ENCODE measurements at regions not wholly inside any gene's neighbourhood (a gene's known extent, or its start where the extent isn't known, plus 50 kb on each side); places are given as distances from the start of the nearest gene placed in this dataset.
"Not testable (repeated sequence)": the region's sequence is repeated elsewhere in the genome, so short reads cannot be mapped to it uniquely, and the experiment has no call there.

DNA sequence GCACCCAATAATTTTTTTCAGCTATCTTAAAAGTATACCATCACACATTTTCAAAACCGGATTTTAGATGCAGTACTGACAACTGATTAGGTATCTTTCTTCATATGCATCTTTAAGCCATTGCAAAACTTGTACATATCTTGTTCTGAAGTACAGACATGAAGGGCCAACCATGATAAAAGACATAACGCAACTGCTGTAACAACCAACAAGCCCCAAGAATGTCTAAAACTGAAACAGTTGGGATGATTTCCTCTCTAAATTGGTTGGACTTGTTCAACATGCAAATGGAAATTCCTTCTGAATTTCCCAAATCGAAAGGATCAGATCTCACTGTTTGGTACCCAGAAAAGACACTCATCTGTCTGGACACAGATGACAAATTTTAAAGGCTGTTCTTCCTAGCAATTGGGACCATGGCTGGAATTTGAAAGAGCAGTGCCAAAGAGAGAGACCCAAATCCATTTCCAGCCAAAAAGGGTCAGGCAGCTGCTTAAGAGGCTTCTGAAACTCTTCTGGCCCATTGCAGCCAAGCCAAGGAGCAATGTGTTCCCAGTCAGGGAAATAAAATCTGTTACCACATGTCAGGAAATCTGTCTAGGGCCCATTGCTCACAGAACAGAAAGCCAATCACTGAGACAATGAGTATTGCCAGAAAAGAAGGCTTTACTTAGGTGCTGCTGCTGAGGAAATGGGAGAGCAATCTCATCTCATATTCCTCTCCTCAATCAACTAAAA is 1122.4 kb upstream of the USP15 start:
- DNase-seq = no peak

DNA sequence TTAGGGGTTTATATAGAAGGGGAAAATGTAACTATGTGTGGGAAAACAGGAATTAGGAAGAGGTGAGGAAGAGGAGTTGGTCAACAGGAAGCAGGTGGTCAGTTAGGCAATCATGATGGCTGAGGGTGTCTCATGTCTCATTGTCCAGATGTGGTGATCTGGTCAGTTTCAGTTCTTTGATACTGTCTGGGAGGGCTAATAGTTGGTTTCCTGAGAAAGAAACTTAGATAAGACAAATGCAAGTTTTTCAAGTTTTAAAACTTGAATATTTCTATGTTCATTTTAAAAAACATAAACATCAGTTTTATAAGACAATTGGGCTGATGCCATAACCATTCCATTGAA is 1121.8 kb upstream of the USP15 start:
- DNase-seq = no peak

DNA sequence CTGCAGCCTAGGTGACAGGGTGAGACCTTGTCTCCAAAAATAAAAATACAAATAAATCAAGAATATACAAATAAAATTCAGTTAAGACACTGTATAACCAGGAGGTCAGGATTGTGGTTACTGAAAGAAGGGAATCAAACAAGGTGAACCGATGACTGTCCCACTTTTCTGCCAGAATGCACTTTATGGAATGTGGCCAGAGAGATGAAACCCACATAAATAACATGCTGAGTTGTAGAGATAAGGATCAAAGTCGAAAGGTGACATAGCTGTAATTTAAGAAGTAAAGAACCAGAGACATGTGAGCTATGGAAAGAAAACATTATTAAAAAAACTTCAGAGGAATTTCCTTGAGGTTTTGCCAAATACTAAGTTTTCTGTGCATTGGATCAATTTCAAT is 1098.2 kb upstream of the USP15 start:
- DNase-seq = no peak

DNA sequence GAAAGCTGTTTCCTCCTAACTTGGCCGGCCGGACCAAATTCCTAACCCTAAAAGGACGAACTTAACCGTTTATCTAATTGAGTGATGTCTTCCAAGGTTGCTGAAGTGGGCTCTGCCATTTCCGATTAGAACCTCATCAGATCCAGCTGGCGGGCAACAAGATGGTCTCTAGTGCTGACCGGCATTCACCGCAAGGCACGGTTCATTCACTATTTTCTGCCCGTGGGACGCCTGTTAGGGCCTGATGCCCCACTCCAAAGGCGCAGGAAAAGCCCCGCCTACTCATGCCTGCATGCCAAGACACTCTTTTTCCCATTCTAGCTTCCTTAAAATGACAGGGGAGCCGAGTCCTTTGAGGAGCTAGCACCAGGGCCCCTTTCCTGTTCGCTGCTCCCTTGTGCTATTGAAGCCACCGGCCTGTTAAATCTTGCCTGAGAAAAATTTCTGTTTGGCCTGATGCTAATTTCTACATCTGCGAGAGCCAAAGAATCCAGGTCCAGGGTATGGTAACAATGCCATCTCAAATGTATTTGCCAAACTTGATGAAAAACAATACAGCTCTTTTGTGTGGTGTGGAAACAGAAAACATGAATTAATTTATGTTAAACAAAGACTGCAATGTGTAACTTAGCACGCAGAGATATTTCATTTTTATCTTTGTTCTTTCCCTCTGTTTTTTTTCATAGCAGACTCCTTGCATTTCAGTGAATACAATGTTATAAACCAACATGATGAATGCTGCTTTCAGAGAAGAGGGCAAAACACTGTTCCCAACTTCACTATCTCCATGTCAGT is 1071.2 kb upstream of the USP15 start:
- no peak for DNase-seq

DNA sequence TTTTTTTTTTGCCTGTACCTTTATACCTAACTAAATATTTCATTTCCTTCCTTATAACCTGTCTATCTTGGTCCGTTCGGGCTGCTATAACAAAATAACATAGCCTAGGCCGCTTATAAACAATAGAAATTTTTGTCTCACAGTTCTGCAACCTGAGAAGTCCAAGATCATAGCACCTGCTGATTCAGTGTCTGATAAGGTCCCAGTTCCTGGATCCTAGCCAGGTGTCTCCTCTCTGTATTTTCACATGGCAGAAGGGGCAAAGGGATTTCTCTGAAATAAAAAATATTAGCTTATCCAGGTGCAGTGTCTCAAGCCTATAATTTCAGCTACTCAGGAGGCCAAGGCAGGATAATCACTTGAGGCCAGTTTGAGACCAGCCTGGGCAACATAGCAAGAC is 1046.6 kb upstream of the USP15 start:
- no peak for DNase-seq

DNA sequence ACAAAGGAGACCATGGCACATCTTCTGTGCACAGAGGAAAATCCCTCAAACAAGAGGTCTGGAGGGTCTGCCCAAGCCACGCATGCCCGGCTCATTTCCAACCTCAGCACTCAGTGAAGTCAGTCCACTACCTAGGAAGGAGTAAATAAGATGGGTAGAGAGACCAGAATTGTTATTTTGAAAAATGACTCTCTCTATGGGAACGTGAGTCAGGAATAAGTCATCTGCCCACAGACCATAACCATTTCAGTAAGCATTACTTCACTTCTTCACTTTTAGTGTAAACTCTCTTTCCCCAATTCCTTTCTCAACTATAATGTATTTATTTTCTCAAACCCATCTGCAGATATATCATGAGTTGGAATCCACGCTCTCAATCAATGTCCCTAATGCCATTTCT is 1039.9 kb upstream of the USP15 start:
- no peak for DNase-seq

DNA sequence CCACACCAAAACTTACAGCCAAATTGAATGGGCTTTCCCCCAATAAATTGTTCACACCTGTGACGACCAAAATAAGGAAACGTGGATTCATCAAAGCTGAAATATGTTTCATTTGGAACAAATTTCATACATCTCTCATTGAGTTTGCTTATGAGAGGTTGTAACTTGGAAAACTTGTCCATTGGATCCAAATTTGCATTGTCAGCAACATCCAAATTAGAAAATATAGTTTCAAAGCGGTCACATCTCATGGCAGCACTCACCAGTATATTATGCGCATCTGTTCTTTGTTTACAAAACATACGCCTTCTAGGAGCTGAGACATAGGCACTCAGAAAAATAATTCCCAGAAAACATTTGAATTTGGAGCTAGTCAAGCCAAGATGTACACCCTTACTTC is 1028.2 kb upstream of the USP15 start:
- no peak for DNase-seq

DNA sequence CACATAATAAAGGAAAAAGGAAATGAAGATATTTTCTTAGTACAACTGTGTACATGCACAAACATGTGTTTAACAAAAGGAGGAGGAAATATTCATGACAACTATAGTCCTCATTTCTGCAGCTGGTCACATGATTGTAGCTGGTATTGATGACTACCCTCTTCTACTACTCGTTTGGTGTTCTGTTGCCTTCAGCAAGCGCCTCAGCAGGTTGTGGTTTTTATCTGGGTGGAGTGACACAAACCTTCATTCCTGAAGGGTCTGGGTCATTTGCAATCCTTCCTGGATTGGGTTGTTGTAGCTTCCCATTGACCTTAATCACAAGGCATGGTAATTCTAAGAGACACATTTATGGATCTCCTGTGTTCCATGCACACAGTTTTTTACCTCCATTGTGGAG is 1009.9 kb upstream of the USP15 start:
- no peak for DNase-seq

DNA sequence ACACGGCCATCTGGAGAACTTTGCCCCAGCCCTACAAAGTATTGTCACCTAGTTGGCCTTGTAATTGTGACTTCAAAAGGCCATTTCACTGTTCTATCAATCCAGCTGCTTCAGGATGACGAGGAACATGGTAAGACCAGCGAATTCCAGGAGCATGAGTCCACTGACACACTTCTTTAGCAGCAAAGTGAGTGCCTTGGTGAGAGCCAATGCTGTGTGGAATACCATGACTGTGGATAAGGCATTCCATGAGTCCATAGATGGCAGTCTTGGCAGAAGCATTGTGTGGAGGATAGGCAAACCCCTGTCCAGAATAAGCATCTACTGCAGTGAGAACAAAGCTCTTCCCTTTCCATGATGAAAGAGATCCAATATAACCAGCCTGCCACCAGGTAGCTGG is 1009.1 kb upstream of the USP15 start:
- no peak for DNase-seq

DNA sequence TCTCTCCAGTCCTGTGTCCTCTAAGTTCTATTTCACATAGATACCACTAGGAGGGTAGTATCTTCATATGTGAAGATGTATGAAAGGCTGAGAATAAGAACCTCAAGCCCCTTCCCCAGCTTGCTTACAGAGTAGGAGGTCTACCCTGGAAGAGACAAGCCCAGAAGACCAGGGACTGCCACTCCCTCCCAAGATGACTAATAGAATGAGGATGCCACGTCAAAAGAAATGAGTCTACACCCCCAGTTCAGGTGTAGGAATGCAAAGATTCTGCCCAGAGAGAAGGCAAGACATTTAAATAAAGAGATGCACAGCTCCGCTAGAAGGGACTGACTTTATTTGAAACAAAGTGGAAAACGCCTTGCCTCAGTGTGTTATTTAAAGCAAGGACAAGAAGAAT is 1006.0 kb upstream of the USP15 start:
- no peak for DNase-seq

DNA sequence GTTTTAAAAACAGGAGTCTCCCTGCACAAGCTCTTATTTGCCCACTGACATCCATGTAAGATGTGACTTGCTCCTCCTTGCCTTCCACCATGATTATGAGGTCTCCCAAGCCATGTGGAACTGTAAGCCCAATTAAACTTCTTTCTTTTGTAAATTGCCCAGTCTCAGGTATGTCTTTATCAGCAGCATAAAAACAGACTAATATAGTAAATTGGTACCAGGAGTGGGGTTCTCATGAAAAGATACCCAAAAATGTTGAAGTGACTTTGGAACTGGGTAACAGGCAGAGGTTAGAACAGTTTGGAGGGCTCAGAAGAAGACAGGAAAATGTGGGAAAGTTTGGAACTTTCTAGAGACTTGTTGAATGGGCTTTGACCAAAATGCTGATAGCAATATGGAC is 995.9 kb upstream of the USP15 start:
- not testable (repeated sequence) for DNase-seq

DNA sequence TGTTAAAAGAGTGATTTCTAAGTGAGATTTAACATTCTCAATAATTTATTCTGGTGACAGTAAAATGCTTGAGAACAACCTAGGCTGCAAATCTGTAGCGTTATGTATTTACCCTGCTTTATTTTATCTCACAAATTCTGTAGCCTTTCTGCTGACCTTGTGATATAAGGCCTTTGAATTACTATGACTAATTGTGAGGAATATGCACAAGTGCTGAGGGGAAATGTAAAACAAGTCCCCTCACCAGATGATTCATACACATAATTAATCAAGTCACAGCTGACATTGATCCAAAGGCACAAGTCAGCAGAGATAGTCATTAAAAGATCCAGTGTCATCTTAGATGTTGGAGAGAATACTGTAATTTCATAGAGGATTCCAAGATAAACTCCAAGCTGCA is 992.7 kb upstream of the USP15 start:
- no peak for DNase-seq

DNA sequence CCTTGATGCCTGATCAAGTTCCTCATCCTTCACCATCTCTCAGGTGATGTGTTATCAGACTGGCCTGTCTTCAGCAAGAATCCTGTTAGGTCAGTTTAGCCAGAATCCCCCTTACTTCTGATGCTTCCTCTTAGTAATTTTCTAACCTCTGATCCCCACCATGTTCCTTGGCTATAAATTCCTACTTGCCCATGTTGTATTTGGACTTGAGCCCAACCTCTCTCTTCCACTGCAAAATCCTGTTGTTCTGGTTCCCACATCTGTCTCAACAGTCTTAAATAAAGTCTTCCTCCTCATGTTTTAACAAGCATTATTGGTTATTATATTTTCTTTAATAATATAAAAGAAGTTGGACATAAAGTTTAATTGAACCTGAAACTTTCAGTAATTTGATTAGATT is 987.8 kb upstream of the USP15 start:
- DNase-seq = no peak

DNA sequence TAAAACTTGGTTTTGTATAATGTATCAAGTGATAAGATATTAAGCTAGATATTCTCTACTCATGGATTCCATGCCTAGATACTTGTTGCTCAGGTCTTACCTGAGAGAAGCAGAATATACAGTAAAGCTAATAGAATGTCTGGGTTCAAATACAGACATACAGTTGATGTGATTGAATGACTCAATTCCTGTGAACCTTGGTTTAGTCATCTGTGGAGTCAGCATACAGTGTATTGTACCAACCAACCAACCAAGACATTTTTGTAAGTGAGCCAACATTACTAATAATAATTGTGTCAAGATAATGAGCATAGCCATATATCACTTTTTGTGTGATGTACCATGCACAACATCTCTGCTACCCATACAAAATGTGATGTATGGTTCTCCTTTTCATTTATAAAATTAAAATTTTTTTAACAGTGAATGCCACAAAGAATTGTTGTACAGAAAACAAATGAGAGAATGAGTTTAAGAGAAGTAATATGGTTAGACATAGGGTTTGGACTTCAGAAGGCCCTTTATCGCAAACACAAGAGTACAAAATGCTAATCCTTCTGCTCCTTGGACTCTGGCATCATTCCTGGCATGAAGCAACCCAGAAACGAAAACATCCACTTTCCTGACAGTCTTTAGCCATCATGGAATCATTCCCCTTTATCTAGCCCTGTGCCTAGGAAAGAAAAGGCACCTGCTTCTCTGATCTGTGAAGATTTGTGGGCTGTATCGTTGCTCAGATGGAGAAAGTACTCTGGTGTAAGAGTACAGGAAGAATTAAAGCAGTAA is 977.2 kb upstream of the USP15 start:
- DNase-seq = no peak

DNA sequence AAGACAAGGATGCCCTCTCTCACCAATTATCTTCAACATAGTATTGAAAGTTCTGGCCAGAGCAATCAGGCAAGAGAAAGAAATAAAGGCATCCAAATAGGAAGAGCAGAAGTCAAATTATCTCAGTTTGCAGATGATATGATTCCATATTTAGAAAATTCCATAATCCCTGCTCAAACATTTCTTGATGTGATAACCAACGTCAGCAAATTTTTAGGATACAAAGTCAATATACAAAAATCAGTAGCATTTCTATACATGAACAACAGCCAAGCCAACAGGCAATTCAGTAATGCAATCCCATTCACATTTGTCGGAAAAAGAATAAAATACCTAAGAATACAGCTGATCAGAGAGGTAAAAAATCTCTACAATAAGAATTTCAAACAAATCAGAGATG is 969.7 kb upstream of the USP15 start:
- no peak for DNase-seq

DNA sequence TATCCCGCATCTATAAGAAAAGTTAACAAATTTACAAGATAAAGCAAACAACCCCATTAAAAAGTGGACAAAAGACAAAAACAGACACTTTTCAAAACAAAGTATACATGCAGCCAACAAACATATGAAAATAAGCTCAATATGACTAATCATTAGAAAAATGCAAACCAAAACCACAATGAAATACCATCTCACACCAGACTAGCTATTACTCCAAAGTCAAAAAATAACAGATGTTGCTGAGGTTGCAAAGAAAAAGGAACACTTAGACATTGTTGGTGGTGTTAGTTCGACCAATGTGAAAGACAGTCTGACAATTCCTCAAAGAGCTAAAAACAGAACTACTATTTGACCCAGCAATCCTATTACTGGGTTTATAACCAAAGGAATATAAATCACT is 968.6 kb upstream of the USP15 start:
- no peak for DNase-seq

DNA sequence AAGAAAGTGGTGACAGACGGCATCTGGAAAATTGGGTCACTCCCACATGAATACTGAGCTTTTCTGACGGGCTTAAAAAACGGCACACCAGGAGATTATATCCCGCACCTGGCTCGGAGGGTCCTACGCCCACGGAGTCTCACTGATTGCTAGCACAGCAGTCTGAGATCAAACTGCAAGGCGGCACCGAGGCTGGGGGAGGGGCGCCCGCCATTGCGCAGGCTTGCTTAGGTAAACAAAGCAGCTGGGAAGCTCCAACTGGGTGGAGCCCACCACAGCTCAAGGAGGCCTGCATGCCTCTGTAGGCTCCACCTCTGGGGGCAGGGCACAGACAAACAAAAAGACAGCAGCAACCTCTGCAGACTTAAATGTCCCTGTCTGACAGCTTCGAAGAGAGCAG is 966.2 kb upstream of the USP15 start:
- DNase-seq = not testable (repeated sequence)

DNA sequence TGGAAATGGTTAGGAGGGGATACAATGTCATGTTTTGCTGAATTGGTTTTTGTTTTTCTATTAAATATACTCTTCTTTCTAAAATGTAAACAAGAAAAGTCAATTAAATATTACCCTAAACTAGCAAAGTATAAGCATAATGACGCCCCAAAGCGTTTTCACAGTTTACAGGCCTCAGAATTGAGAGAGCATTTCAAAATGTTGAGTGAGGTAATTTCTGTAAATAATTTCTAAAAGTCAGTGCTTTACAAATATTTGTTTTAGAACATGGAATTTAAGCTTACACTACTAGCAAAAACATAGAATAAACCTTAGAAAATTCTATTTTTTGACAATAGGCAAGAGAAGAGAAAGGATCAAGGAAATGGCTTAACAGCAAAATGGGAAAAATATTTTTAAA is 958.4 kb upstream of the USP15 start:
- no peak for DNase-seq

DNA sequence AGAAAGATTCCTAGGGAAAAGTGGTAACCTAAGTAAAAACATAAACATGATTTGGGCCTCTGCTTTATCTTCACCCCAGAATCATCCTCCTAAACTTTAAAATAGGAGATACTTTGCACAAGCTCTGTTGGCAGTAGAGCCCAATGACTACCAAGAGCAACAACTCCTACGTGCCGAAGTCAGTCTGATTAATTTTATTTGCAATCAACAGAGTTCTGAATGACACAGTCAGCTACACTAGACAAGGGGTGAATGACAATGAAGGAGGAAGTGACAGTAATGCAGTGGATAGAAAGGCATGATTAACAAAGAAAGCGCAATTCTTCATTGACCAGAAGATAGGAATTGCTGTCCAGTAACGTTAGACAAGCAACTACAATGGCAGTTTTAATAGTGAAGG is 957.9 kb upstream of the USP15 start:
- no peak for DNase-seq

DNA sequence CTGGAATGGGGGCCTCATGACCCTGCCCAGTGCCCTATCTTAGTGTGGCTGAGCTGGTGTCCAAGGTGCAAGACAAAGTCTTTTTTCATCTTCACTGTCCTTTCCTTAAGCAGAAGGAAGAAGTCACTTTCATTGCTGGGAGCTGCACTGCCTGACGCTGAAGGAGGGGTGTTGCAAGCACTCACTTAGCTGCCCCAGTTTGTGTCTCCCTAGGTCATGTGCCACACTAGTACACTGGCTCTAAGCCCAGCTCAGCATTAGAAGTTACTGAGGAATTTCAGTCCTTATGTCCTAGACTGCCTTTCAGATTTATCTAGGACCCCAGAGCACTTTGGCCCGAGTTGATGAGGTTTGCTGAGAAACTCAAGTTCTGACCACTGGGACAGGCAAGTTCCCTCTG is 952.0 kb upstream of the USP15 start:
- DNase-seq = no peak

DNA sequence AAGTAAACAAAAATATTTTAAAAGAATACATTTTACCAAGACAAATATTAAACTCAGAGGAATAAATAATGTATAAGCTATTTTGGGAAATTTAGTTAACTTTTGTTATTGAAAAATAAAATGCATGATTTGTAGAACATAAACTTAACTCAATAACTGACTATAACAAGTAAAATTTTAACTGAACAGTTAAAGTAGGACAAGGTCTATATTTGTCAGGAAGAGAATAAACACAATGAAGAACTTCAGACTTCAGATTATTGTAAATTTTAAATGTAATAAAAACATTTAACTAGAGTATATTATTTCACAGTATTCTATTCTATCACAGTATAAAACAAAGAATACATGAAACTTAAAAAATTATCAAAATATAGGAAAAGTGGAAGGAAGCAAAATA is 948.8 kb upstream of the USP15 start:
- DNase-seq = no peak

DNA sequence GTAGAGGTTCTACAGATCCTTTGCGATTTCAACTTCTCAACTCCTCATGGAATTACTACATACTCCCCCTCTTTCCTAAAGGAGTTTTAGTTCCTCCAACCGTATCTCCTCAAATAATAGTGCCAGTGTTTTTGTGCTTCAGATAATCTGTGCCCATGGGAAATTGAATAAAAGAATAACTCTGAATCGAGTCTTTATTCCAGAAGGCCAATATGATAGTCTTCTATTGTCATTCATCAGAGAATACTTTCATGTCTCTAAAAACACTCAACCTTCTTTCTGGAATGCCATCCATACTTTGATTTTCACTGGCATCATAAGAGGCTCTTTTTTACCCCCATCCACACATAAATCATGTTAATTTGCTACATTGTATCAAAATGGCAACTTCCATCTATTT is 911.3 kb upstream of the USP15 start:
- DNase-seq = no peak

DNA sequence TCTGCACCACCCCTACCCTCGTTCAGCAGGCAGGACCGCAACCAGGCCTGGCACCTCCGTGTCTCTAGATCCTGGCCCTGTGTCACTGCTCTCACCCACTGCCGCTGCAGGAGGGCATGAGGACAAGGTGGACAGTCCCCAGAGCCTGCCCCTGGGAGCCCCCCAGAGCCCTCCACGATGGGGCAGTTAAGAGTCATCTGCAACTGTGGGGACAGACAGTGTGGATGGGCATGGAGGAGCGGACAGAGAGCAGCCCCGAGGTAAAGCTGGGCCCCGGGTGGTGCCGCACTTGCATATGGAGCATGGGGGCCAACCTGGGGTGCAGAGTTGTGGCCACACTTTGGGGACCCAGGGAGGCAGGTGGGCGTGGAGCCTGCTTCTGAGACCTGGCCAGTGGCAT is 905.1 kb upstream of the USP15 start:
- no peak for DNase-seq

DNA sequence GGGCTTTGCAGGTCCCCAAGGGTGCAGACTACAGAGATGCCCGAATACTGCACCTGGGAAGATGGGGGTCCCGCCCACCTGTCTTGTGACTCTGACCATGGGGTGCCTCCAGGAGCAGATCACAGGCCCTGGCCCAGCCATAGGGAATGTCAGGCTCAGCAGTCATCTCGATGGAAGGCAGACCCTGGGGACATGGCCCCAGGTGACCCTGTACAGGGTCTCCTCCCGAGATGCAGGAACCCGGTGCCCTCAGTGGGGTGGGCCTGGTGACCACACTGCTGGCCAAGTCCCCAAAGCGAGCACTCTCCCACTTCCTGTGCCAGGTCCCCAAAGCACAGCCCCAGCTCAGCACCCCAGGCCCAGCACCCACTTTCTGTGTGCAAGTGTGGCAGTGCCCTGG is 903.7 kb upstream of the USP15 start:
- no peak for DNase-seq
